GM21576 (cell line): ENCODE measurements at regions not wholly inside any gene's neighbourhood (a gene's known extent, or its start where the extent isn't known, plus 50 kb on each side); places are given as distances from the start of the nearest gene placed in this dataset.

Experiments used
- ATAC-seq: cut with Tn5 transposase; IDR thresholded peaks from one replicate; pipeline ENCODE4 v1.9.1; 2021; ENCODE audit warnings: mild to moderate bottlenecking, moderate library complexity; ENCODE audit not compliant: unreplicated experiment

DNA sequence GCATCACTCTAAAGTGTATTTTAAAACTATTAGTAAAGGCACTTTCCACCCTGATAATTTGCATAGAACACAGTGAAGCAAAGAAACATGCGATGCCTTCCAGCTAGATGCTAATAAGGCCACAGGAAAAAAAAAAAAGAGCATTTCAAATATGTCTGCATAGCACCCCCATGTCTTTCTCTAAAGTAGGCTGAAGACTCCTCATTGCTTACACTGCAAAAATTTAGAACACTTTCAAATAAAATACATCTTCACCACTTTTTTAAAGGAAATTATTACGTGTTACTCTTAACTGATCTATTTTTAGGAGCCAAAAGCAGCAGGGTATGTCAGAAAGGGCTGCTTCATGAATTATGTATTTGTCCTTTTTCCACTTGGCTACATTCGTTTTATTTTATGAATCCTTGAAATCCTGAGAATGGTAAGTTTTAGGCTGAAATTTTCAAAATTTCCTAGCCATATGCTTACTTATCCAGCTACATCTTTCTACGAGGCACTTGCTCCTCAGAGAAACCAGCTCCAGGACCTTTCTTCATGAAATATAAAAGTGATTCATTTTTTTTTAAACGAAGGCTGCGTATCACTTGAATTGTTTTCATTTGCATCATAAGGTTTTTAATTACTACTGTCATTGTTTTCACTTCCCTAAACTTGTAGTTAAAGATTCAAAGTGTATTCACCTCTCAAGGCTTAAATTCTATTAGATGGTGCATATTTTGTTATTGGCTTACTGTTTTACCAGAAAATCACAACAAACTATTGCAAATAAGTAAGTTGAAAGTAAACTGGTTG, 513.0 kb downstream of the PTPRC start:
- ATAC-seq: peak; percentile 67

DNA sequence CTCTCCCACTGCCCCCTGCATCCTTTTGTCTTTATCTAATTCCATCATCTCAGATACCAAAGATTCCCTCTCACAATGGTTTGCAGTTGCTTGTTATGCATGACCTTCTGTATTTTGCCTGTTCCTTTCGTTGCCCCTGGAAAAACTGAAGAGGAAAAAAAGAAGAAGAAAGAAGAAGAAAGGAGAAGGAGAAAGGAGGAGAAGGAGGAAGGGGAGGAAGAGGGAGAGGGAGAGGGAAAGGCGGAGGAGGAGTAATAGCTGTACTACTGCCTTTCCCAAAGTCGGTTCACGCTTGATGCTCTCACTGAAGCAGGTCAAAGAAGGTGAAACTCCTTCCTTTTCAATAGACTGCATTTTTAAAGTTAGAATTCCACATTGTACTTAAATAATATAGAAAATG, 513.8 kb downstream of the PTPRC start:
- ATAC-seq: no peak

DNA sequence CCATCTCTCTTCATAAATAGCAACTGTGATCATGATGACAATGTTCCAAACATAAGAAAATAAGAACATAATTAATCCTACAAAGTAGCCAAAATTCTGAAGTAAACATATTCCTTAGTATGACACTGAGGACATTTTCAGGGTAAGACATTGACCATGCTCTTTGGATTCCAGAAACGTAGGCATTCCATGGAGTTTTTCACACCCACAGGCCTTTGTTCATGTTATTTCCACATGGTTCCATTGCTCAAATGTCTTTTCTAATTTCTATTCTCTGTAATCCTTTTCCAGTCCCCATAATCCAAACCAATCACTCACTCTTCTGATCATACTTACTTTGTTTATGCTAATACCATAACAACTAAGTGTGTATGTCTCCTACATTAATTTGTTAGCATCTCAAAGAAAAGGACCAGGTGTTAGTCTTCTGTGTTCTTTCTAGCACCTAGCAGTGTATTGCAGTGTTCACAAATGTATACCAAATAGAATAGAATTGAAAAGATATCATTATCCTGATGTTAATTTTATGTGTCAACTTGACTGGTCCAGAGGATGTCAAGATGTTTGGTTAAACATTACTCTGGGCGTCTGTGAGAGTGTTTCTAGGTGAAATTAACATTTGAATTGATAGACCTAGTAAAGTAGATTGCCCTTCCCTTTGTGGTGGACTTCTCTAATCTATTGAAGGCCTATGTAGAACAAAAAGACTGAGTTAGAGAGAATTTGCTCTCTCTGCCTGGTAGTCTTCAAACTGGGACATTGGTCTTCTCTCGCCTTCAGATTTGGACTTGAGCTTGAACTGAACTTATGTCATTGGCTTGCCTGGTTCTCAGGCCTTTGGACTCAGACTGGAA, 516.6 kb downstream of the PTPRC start:
- ATAC-seq: no peak

DNA sequence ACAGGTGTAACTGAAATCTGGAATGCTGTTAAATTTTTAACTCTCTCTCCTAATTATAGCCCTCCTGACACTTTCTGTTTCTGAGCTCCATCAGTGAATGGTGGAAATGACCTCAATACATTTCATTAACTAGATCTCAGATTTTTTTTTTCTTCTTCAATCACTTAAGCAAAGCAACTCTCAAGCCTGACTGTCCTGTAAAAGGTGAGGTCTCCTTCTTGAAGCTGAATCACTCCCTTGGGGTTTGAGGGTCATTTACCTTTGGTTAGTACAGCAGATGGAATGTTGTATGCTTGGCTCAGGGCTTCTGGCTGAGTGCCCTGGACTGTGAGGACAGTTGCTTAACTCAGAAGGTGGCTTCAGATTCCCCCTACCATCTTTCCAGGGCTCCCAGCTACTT, 518.7 kb downstream of the PTPRC start:
- no peak for ATAC-seq

DNA sequence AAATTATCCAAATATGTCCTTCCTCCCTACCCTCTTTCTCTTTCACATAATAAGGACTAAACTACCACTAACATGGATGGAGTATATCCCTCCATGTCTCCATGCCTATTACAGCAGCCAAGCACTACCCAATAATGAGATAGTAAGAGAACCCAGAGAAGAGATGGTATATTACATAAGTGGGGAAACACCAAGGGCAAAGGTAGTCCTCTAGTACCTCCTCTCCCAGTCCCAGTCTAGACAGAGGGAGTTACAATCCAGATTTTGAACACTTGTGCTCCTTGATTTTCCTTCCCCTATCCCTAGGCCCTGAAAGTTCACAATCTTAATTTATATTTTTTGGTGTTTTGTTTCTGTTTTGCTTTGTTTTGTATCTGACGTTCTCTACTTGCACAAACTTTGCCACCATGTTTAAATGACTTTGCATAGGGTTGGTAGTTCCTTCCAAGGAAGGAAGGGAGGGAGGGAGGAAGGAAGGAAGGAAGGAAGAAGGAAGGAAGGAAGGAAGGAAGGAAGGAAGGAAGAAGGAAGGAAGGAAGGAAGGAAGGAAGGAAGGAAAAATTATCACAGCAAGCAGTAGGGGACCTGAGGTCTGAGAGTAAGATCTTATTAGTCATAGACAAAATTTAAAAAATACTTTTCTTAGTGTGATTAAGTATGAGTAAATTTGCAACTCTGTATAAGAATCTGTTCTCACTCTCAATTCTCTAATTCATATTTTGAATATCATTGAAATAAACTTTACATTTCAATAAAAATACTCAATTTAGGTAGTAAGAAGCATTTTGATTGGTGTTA, 521.9 kb downstream of the PTPRC start:
- ATAC-seq: no peak

DNA sequence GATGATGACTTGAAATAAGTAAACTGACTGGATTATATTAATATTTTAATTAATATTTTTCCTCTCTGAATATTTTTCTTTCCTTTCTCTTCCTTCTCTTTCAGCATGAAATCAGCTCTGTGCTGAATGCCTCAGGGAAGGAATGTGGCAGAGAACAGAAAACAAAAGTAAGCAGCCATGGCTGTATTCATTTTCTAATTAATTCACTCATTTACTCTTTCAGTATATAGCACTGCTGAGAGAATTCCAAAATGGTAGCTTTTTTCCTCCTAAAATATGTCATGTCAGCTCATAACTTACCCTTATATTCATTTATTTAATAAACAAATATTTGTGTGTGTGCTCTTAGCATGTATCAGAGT, 522.5 kb downstream of the PTPRC start:
- no peak for ATAC-seq

DNA sequence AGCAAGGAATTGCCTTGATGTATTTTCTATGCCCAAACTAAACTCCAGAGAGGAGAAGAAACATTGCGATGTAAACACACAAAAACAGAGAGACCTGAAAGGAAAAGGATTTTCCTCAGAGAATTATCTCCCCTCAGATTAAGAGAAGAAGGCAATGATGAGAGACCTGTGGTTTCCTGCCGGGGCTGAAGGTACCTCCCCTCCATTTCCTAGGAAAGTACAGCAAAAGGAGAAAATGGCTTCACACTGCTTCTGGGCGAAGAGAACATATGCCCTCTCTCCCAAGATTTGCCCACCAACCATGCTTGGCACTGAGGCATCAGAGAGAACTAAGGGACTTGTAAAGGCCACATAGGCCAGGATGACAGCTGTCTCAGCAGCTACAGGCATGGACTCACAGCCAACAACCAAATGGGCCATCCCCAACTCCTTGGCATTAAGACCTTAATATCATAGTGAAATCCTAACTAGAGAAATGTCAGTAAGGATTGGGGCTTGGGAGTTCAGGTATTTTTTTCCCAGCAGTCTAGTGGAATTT, 523.0 kb downstream of the PTPRC start:
- no peak for ATAC-seq

DNA sequence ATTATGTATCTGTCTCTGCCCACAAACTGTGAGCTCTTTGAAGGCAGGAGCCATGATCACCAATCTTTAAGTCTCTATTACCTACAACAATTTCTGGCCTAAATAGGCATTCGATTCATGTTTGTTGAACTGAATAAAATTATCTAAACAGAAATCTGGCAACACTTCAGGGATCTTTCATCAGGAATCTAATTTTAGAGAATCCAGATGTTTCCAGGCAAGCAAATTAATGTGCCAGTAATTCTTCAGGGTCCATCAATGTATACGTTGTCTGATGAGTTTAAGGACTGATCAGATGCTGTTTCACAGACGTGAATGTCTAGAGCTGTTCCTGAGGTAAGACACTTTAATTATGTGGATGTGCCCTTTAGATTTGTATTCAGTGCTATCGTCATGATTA, 524.4 kb downstream of the PTPRC start:
- ATAC-seq: no peak

DNA sequence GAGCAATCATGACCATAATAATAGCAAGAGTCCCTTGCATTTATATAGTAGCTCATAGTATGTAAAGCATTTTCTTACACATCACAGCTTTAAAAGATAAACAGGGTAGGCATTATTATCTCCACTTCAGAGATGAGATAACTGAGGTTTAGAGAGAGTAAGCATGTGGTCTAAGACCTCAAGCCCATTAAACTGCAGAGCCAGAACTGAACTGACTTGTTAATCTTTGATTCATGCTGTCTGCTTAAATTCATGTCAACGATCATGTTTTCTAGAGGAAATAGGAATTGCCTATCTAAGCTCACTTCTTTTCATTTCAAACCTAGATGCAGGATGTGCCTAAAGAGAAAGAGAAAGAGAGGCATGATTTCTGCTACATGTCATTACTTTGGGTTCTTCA, 524.8 kb downstream of the PTPRC start:
- ATAC-seq: no peak

DNA sequence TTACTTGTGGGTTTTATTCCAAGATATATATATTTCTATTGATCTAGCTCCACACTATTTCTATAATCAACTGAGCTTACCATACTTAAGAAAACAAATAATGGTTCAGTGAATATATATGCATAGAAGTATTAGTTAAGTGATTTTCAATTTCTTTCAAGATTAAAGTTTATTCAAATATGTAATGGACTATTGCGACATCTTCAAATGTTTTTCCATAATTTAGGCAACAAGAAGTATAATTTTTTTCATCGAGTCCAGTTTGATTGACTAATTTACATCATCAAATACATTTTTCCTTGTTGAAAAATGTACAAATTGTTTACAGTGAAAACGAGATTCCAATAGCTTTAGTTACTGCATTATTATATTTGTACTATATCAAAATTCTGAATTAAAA, 528.6 kb downstream of the PTPRC start:
- ATAC-seq: no peak

DNA sequence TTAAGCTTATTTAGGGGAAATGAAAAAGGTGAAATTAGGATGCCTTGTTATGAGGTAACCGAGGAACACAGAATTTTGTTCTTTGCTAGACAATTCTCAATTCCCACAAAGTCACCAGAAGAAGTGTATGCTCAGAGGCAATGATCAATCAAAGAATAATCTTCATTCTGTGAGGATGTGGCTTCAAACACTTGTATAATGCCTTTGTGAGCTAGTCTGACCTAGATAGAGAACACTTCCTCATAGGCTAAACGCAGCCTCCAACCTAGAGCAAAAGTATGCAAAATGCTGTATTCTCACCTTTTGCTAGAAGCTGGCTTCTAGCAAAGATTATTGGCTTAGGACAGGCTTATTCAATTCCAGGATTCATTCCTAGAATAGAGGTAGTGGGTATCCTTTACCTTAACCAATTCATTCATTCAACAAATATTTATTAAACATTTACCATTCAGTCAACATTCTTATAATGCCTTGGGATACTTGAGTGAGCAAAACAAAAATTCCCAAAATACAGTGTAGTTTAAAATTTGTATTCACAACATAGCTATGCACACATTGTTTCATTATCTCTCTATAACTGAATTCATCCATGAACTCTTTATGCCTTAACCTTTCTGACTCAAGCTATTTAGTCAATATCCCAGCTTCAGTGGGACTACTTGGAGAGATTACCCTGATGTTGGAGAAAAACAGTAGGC, 530.2 kb downstream of the PTPRC start:
- ATAC-seq: no peak

DNA sequence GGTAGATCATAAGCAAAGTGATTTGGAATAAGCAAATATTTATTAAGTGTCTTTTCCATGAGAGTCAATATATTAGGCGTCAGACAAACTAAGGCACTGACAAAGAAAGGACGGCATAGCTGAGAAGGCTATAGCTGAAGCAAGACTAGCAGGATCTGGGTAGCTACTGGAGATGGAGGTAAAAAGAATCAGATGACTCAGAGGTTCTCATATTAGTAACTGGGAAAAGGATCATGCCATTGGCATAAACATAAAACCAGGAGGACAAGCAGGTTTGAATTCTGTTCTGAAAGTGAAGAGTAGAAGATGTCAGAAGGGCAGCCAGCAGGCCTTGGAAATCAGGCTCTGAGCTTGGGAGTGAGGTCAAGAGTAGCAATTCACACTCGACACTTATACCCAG, 531.9 kb downstream of the PTPRC start:
- ATAC-seq: no peak

DNA sequence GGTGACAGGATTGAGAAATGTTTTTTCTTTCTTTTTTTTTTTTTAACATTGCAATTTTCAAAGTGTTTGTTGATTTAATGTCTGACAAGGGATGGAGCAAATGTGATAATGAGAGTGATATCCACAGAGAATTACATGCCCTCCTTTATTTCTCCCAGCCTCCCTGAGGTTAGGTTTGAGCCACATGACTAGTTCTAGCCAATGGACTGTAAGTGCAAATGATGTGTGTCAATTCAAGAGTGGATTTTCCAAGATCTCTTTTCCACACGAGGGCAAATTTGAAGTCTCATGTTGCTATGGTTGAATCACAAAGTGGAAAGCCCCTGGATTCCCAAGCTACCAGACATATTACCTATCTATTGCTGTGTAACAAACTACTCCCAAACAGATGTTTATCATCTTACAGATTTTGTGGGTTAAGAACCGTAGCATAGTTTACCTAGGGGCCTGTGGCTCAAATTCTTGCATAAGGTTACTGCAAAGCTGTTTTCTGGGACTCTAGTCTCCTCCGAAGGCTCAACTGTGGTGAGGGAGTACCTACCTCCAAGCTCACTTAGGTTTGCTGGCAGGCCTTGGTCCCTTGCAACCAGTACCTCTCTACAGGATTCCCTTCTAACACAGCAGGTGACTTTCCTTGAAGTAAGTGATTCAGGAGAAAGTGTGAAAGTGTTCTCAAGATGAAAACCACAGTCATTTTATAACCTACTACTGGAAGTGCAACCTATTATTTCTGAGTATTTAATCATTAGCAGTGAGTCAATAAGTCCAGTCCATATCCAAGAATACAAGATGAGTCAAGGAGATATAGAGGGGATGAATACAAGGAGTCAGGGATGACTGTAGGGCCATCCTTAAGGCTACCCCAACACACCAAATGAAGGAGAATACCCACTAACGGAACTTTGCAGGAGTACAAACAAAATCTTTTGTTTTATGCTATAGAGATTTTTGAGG, 533.6 kb downstream of the PTPRC start:
- no peak for ATAC-seq

DNA sequence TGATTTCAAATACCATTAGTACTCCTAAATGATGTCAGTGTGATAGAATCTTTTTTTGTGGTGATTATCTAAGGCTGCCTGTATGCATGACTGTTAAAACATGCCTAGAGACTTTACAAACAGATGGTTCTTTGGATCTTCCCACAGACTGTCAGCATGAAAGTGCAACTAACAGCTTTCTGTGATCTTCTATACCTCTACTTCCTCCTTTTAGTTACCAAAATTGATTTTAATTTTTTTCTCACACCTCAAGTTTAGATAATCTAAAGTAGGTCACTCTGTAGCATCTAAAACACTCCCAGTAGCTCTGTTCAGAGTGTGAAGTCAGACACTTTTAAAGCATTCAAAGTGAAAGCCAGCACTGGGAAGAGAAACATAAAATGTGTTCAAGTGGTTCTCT, 534.5 kb downstream of the PTPRC start:
- peak; percentile 94 for ATAC-seq

DNA sequence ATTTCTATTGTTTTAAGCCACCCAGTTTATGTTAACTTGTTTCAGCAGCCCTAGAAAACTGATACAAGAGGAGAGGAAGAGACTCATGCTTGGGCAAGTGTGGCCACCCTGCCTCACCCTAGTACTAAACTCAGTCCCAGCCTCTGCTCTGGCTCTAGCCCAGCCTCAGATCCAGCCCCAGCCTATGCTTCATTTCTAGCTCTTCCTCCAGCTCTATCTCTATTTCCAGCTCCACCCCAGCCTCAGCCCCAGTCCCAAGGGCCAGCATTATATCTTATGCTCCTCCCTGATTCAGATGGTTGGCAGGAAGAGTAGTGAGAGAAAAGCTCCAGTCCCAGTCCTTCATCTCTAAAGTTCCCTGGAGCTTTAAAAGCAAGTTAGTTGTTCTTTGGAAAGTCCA, 535.5 kb downstream of the PTPRC start:
- no peak for ATAC-seq

DNA sequence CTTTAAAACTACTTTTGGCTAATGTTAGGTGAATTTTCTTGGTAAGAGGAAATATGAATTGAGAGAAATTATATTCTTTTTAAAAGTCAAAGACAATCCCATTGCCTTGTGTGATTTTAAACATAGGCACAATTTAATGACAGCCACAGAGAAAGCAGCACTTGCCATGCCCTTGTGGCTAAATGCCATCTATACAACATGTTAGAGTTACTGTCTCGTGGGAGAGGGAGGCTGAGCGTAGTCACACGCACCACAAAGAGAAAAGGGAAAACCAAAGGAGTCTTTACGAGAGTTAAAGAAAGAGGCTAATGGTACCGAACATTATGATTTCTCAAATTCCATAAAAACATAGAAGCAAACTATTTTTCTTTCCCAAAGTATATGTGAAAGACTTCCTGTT, 537.9 kb downstream of the PTPRC start:
- ATAC-seq: no peak

DNA sequence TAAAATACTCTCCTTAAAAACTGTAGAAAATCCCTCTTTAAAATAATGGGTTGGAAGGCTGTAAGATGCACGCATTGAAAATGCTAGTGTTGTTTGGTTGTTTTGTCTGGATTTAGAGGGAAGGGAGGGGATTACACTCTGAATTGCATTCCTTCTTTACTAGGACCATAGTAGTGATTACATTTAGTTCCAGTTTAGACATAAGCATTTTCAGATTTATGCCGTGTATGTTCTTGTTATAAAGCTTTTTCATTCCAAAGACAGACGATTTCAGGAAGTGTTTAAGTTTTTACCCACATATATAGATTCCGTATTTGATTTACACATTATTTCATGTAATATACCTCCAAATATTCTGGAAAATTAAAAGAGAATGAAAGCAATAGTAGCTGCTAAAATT, 538.4 kb downstream of the PTPRC start:
- no peak for ATAC-seq

DNA sequence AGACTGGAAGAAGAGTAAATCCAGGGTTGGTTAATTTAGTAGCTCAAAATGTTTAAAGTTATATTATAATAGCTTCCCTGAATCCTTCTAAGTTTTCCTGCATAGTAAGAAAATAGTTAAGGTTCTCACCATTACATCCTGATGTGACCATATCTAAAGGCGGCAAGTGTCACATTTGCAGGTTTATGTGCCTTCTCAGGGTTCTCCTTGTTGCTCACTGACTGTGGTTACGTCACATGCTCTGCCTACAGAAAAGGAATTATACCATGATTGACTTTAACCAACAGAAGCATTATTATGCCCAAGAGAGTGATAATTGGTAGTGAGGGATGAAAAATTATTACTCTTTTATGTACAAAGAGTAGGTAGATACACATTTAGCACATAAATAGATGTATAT, 539.8 kb downstream of the PTPRC start:
- no peak for ATAC-seq

DNA sequence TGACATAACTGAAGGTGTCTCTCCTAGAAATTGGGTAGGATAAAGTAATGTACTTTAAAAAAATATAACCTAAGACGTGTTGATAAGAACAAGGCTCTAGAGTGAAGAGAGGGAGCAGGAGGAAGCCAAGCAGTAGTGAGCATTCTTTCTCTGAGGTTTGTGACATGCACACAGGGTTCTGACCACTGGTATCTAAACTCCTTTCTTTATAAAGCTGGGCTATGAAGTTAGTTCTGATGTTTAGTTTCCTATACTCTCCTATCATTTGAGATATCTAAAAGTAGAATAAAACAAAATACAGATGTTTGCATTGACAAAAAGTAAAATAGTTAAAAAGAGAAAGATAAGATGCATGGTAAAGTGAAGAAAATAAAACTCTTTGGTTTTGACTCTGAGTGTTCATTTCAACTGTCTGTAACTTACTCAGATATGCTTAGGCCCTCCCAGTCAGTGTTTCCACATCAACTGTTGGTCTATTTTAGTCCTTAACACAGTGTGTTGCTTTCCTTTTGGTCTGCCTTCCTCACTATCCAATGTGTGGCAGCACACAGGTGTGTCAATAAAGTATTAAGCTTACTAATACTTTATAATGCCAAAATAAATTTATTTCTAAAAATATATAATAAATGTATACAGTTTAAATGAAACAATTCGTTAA, 543.5 kb downstream of the PTPRC start:
- no peak for ATAC-seq
